Ishikawa (cell line): ENCODE measurements at regions not wholly inside any gene's neighbourhood (a gene's known extent, or its start where the extent isn't known, plus 50 kb on each side); places are given as distances from the start of the nearest gene placed in this dataset.

ENCODE experiments used
- CEBPB ChIP-seq: IDR thresholded peaks from 2 replicates; pipeline ENCODE4 v1.6.1; 2012
- CREB1 ChIP-seq: IDR thresholded peaks from 2 replicates; pipeline ENCODE4 v1.6.1; 2012; ENCODE audit warnings: low read depth
- EGR1 ChIP-seq: IDR thresholded peaks from 2 replicates; pipeline ENCODE4 v1.6.1; 2012
- EP300 ChIP-seq: IDR thresholded peaks from 2 replicates; pipeline ENCODE4 v1.6.1; 2012; ENCODE audit warnings: borderline replicate concordance
- FOXM1 ChIP-seq: IDR thresholded peaks from 2 replicates; pipeline ENCODE4 v1.6.1; 2012; ENCODE audit warnings: low read depth, borderline replicate concordance
- MAX ChIP-seq: IDR thresholded peaks from 2 replicates; pipeline ENCODE4 v1.6.1; 2012
- NFIC ChIP-seq: IDR thresholded peaks from 2 replicates; pipeline ENCODE4 v1.6.1; 2012
- RAD21 ChIP-seq: IDR thresholded peaks from 2 replicates; pipeline ENCODE4 v1.6.1; 2012; ENCODE audit warnings: low read depth
- REST ChIP-seq: IDR thresholded peaks from 2 replicates; pipeline ENCODE4 v1.6.1; 2012; ENCODE audit warnings: low read depth, mild to moderate bottlenecking
- TAF1 ChIP-seq: IDR thresholded peaks from 2 replicates; pipeline ENCODE4 v1.6.1; 2012; ENCODE audit warnings: low read depth, mild to moderate bottlenecking
- TCF12 ChIP-seq: IDR thresholded peaks from 2 replicates; pipeline ENCODE4 v1.6.1; 2012; ENCODE audit warnings: low read depth
- TEAD4 ChIP-seq: IDR thresholded peaks from 2 replicates; pipeline ENCODE4 v1.6.1; 2012
- USF1 ChIP-seq: IDR thresholded peaks from 2 replicates; pipeline ENCODE4 v1.6.1; 2012
- YY1 ChIP-seq: IDR thresholded peaks from 2 replicates; pipeline ENCODE4 v1.6.1; 2012; ENCODE audit warnings: low read depth
- ZBTB7A ChIP-seq: IDR thresholded peaks from 2 replicates; pipeline ENCODE4 v1.6.1; 2012; ENCODE audit warnings: low read depth

- TF ChIP-seq RAD21 = no peak
- no peak for TF ChIP-seq NFIC
- no peak for TF ChIP-seq USF1
- no peak for TF ChIP-seq FOXM1
- TF ChIP-seq CEBPB = no peak
- no peak for TF ChIP-seq TCF12
- no peak for TF ChIP-seq TEAD4
- TF ChIP-seq CREB1 = no peak
- TF ChIP-seq MAX = no peak
- TF ChIP-seq EGR1 = no peak
- no peak for TF ChIP-seq ZBTB7A
- TF ChIP-seq EP300 = no peak
- no peak for TF ChIP-seq TAF1
- no peak for TF ChIP-seq YY1
- no peak for TF ChIP-seq REST
Measured at GRCh38 chr15:95111969-95112368, 880.6 kb downstream of the MCTP2 start.

GRCh38 chr15:95113041-95113440 lies 881.7 kb downstream of the MCTP2 start:
- TF ChIP-seq USF1 = no peak
- no peak for TF ChIP-seq FOXM1
- no peak for TF ChIP-seq YY1
- TF ChIP-seq EP300 = no peak
- no peak for TF ChIP-seq CREB1
- no peak for TF ChIP-seq ZBTB7A
- no peak for TF ChIP-seq TEAD4
- TF ChIP-seq RAD21 = no peak
- TF ChIP-seq TAF1 = no peak
- TF ChIP-seq MAX = no peak
- TF ChIP-seq EGR1 = no peak
- no peak for TF ChIP-seq TCF12
- TF ChIP-seq REST = no peak
- TF ChIP-seq NFIC = no peak
- no peak for TF ChIP-seq CEBPB

- TF ChIP-seq USF1 = no peak
- TF ChIP-seq FOXM1 = no peak
- TF ChIP-seq TCF12 = no peak
- TF ChIP-seq RAD21 = no peak
- TF ChIP-seq YY1 = no peak
- no peak for TF ChIP-seq TEAD4
- TF ChIP-seq ZBTB7A = no peak
- TF ChIP-seq EP300 = no peak
- TF ChIP-seq REST = no peak
- no peak for TF ChIP-seq MAX
- TF ChIP-seq NFIC = no peak
Measured at GRCh38 chr15:95119041-95119610, 887.8 kb downstream of the MCTP2 start.

GRCh38 chr15:95120595-95120994 lies 889.2 kb downstream of the MCTP2 start:
- TF ChIP-seq YY1 (no peak), TAF1 (no peak), ZBTB7A (no peak), TEAD4 (no peak), USF1 (no peak), CEBPB (no peak)
